ENCODE measurements at regions not wholly inside any gene's neighbourhood (a gene's known extent, or its start where the extent isn't known, plus 50 kb on each side); places are given as distances from the start of the nearest gene placed in this dataset.

- FAIRE-seq (no peak), DNase-seq (ENCODE audit: low read depth, low spot score) (no peak)
- dilution Hi-C loops (cut with MboI; ENCODE audit: extremely low pct_ligation_motif_present, low sequenced_read_pairs): no loop called here
These were observed 238.6 kb upstream of the TNP1 start for GRCh38 chr2:217098435-217098834.

DNA sequence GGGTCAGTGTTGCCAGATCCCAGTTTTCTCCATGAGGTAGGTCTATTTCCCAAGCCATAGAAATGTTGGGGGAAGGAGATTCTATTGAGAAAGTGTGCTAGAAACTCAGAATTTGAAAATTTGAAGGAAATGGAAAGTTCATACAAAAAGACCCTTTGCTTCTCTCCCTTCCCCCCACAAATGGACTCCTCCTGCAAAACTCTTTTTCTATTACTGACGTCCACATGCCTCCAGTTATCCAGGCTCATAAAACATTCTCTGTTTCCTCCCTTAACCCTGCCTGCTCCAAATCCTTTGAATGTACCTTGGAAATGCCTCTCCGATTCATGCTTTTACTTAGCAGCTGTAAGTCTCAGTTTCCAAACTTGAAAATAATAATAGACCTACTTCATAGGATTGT is 237.5 kb upstream of the TNP1 start:
- Histone ChIP-seq H3K4me1 (ENCODE audit: control insufficient read depth, extremely low read depth, insufficient read depth, low read length) (peaks cover 13% of the 10 kb centered on the region), H3K27ac (ENCODE audit: control insufficient read depth, insufficient read depth, low read length) (no peak overlapping the region), H3K4me3 (ENCODE audit: control insufficient read depth in 2 of 3, extremely low read depth in 1 of 3, insufficient read depth in 2 of 3, low read depth in 1 of 3, low read length in 3 of 3) (no peak overlapping the region), H3K4me2 (ENCODE audit: control insufficient read depth, extremely low read depth, insufficient read depth, low read depth, low read length) (no peak overlapping the region), H4K20me1 (ENCODE audit: control insufficient read depth, extremely low read depth, insufficient read depth, low read length) (no peaks in the 10 kb centered on the region), H3K36me3 (ENCODE audit: control insufficient read depth in 2 of 2, extremely low read depth in 1 of 2, insufficient read depth in 2 of 2, low read length in 2 of 2) (no peaks in the 10 kb centered on the region), H3K79me2 (ENCODE audit: control insufficient read depth, insufficient read depth, low read length) (no peaks in the 10 kb centered on the region), H3K27me3 (ENCODE audit: control insufficient read depth, extremely low read depth, insufficient read depth, low read length) (no peaks in the 10 kb centered on the region), H3K9me1 (ENCODE audit: control insufficient read depth, extremely low read depth, insufficient read depth, low read length) (no peaks in the 10 kb centered on the region), H3K9me3 (ENCODE audit: control insufficient read depth, low read depth, low read length) (no peaks in the 10 kb centered on the region), H2AFZ (ENCODE audit: control insufficient read depth, low read length) (no peak overlapping the region), H3K9ac (ENCODE audit: control insufficient read depth, extremely low read depth, insufficient read depth, low read length) (no peak overlapping the region)
- FAIRE-seq: no peak
- TF ChIP-seq, protein P1, sequence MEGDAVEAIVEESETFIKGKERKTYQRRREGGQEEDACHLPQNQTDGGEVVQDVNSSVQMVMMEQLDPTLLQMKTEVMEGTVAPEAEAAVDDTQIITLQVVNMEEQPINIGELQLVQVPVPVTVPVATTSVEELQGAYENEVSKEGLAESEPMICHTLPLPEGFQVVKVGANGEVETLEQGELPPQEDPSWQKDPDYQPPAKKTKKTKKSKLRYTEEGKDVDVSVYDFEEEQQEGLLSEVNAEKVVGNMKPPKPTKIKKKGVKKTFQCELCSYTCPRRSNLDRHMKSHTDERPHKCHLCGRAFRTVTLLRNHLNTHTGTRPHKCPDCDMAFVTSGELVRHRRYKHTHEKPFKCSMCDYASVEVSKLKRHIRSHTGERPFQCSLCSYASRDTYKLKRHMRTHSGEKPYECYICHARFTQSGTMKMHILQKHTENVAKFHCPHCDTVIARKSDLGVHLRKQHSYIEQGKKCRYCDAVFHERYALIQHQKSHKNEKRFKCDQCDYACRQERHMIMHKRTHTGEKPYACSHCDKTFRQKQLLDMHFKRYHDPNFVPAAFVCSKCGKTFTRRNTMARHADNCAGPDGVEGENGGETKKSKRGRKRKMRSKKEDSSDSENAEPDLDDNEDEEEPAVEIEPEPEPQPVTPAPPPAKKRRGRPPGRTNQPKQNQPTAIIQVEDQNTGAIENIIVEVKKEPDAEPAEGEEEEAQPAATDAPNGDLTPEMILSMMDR (optimal IDR thresholded peaks at IDR 0.05 in 1 of 3, IDR thresholded peaks at IDR 0.05 in 1 of 3, conservative IDR thresholded peaks at IDR 0.05 in 1 of 3; ENCODE audit: extremely low read depth in 1 of 3, insufficient read depth in 2 of 3, low read length in 3 of 3): no peak
- TF ChIP-seq EZH2 (IDR thresholded peaks at IDR 0.05; ENCODE audit: low read length): no peak
- no peak for DNase-seq (ENCODE audit: low read depth, low spot score)
- dilution Hi-C loops (cut with MboI; ENCODE audit: extremely low pct_ligation_motif_present, low sequenced_read_pairs): no loop called here

More at GRCh38 chr2:217098435-217098834, 238.6 kb upstream of the TNP1 start:
- no peaks in the 10 kb centered on the region for H3K27me3 ChIP-seq (ENCODE audit: control insufficient read depth, extremely low read depth, insufficient read depth, low read length)
- H3K4me2 ChIP-seq (ENCODE audit: control insufficient read depth, extremely low read depth, insufficient read depth, low read depth, low read length): no peak overlapping the region
- no peak overlapping the region for H3K27ac ChIP-seq (ENCODE audit: control insufficient read depth, insufficient read depth, low read length)
- no peak overlapping the region for H3K4me3 ChIP-seq (ENCODE audit: control insufficient read depth in 2 of 3, extremely low read depth in 1 of 3, insufficient read depth in 2 of 3, low read depth in 1 of 3, low read length in 3 of 3)
- no peak overlapping the region for H3K9ac ChIP-seq (ENCODE audit: control insufficient read depth, extremely low read depth, insufficient read depth, low read length)
- H2AFZ ChIP-seq (ENCODE audit: control insufficient read depth, low read length): no peak overlapping the region
- peaks cover 20% of the 10 kb centered on the region for H3K4me1 ChIP-seq (ENCODE audit: control insufficient read depth, extremely low read depth, insufficient read depth, low read length)
- no peaks in the 10 kb centered on the region for H4K20me1 ChIP-seq (ENCODE audit: control insufficient read depth, extremely low read depth, insufficient read depth, low read length)
- no peaks in the 10 kb centered on the region for H3K36me3 ChIP-seq (ENCODE audit: control insufficient read depth in 2 of 2, extremely low read depth in 1 of 2, insufficient read depth in 2 of 2, low read length in 2 of 2)
- H3K79me2 ChIP-seq (ENCODE audit: control insufficient read depth, insufficient read depth, low read length): no peaks in the 10 kb centered on the region
- no peaks in the 10 kb centered on the region for H3K9me3 ChIP-seq (ENCODE audit: control insufficient read depth, low read depth, low read length)
- no peaks in the 10 kb centered on the region for H3K9me1 ChIP-seq (ENCODE audit: control insufficient read depth, extremely low read depth, insufficient read depth, low read length)
- no peak for TF ChIP-seq EZH2 (IDR thresholded peaks at IDR 0.05; ENCODE audit: low read length)
- TF ChIP-seq, protein P1 (optimal IDR thresholded peaks at IDR 0.05 in 1 of 3, IDR thresholded peaks at IDR 0.05 in 1 of 3, conservative IDR thresholded peaks at IDR 0.05 in 1 of 3; ENCODE audit: extremely low read depth in 1 of 3, insufficient read depth in 2 of 3, low read length in 3 of 3): no peak

Measured in keratinocyte (primary cell).